NT2/D1 (cell line): ENCODE measurements at regions not wholly inside any gene's neighbourhood (a gene's known extent, or its start where the extent isn't known, plus 50 kb on each side); places are given as distances from the start of the nearest gene placed in this dataset.
"Not testable (repeated sequence)": the region's sequence is repeated elsewhere in the genome, so short reads cannot be mapped to it uniquely, and the experiment has no call there.

ENCODE experiments used
- SUZ12 ChIP-seq: IDR thresholded peaks from 2 replicates; pipeline ENCODE4 v1.6.1; 2011; ENCODE audit not compliant: insufficient read length, insufficient read depth; ENCODE audit errors: extremely low read depth
- YY1 ChIP-seq: IDR thresholded peaks from 2 replicates; pipeline ENCODE4 v1.6.1; 2011; ENCODE audit not compliant: insufficient read length, insufficient read depth
- ZNF274 ChIP-seq: IDR thresholded peaks from 2 replicates; pipeline ENCODE4 v1.6.1; 2011; ENCODE audit warnings: mild to moderate bottlenecking, low read depth, low read length

GRCh38 chr16:88225640-88226230 is 157.0 kb upstream of the ZNF469 start:
- not testable (repeated sequence) for TF ChIP-seq ZNF274, SUZ12, YY1
